Lung (tissue), 11 donors: ENCODE measurements at regions not wholly inside any gene's neighbourhood (a gene's known extent, or its start where the extent isn't known, plus 50 kb on each side); places are given as distances from the start of the nearest gene placed in this dataset.

Experiments
- ATAC-seq: fragments of 200-7000 bp; cut with Tn5 transposase; one replicate; pipeline ENCODE4 v1.9.1; 2020; ENCODE audit warnings: moderate number of reproducible peaks; ENCODE audit not compliant: insufficient read depth, low FRiP score
- DNase-seq, 3 donors: peaks; one replicate each; pipeline ENCODE4 v3.0.0-alpha.2; 2013 to 2017
- H3K27ac ChIP-seq, 2 donors: one replicate each; pipeline ENCODE4 v1.5.1; 2013; ENCODE audit warnings: mild to moderate bottlenecking in 2 of 2, moderate library complexity in 2 of 2, control low read depth in 1 of 2, inconsistent platforms in 1 of 2, low read depth in 1 of 2, low read length in 1 of 2
- H3K27me3 ChIP-seq, 3 donors: one replicate each; pipeline ENCODE4 v1.5.1; 2013; ENCODE audit warnings: low read length in 2 of 3; ENCODE audit not compliant: control insufficient read depth in 3 of 3, insufficient read depth in 3 of 3
- H3K36me3 ChIP-seq, 4 donors: one replicate each; pipeline ENCODE4 v1.5.1; 2013; ENCODE audit warnings: low read length in 4 of 4, mild to moderate bottlenecking in 1 of 4, moderate library complexity in 1 of 4; ENCODE audit not compliant: control insufficient read depth in 4 of 4, insufficient read depth in 4 of 4
- H3K4me1 ChIP-seq, 5 donors: one replicate each; pipeline ENCODE4 v1.5.1; 2013; ENCODE audit warnings: low read length in 5 of 5, mild to moderate bottlenecking in 2 of 5, moderate library complexity in 1 of 5; ENCODE audit not compliant: control insufficient read depth in 5 of 5, insufficient read depth in 5 of 5
- H3K4me3 ChIP-seq: one replicate; pipeline ENCODE4 v1.5.1; 2013; ENCODE audit warnings: mild to moderate bottlenecking, control low read depth, moderate library complexity
- H3K9ac ChIP-seq, 2 donors: one replicate each; pipeline ENCODE4 v1.5.1; 2013; ENCODE audit warnings: low read length in 2 of 2, control low read depth in 1 of 2; ENCODE audit not compliant: insufficient read depth in 1 of 2
- H3K9me3 ChIP-seq, 4 donors: one replicate each; pipeline ENCODE4 v1.5.1; 2013; ENCODE audit warnings: low read length in 3 of 4, mild to moderate bottlenecking in 1 of 4, moderate library complexity in 1 of 4; ENCODE audit not compliant: control insufficient read depth in 4 of 4, insufficient read depth in 3 of 4
- CTCF ChIP-seq: IDR thresholded peaks from 2 replicates; pipeline ENCODE4 v1.5.1; 2012; ENCODE audit warnings: mild to moderate bottlenecking; ENCODE audit errors: control extremely low read depth, extremely low read depth
- WGBS, 2 donors: extraction: QIAGEN DNeasy Blood & Tissue Kit; methylation state at CpG; one replicate each; pipeline ENCODE4 v1.1.7; 2013; 5-methylcytosine and 5-hydroxymethylcytosine counted together
- donor health status: control.
- donor health status: control.
- donor health status: Bipolar disorder and iron deficiency.
- donor health status: healthy.
- donor health status: DM: yes; HTN: yes; CAD: no.

- H3K9me3 ChIP-seq, result no peaks in the 10 kb centered on the region
- no peaks in the 10 kb centered on the region for H3K27me3 ChIP-seq
- 83 to 92% methylated on average over 7 of the region's 7 CpGs for WGBS, 2 donors
- no peak overlapping the region for H3K27ac ChIP-seq
- TF ChIP-seq CTCF, result no peak
- H3K36me3 ChIP-seq, result no peaks in the 10 kb centered on the region
- DNase-seq (peak in 1 of 3 donors; percentile 29), ATAC-seq (no peak)
- H3K4me1 ChIP-seq, result peaks cover 0 to 11% (median 2%) of the 10 kb centered on the region in 5 donors
- no peak overlapping the region for H3K4me3 ChIP-seq
- no peak overlapping the region for H3K9ac ChIP-seq
These were observed 131.8 kb upstream of the KRAS start for GRCh38 chr12:25382311-25383106.

GRCh38 chr12:25377469-25378177 is 126.9 kb upstream of the KRAS start:
- DNase-seq (peak in 1 of 3 donors; percentile 32), ATAC-seq (no peak)
- TF ChIP-seq CTCF, result no peak
- Histone ChIP-seq H3K9ac (no peak overlapping the region), H3K9me3 (no peaks in the 10 kb centered on the region), H3K4me3 (no peak overlapping the region), H3K27me3 (no peaks in the 10 kb centered on the region), H3K36me3 (no peaks in the 10 kb centered on the region), H3K27ac (no peak overlapping the region), H3K4me1 (peaks cover 0 to 14% (median 8%) of the 10 kb centered on the region in 5 donors)
- WGBS, 2 donors, result 59 to 62% methylated on average over 5 of the region's 5 CpGs

GRCh38 chr12:25376985-25377384 is 126.3 kb upstream of the KRAS start:
- TF ChIP-seq CTCF, result no peak
- H3K9me3 ChIP-seq, result no peaks in the 10 kb centered on the region
- DNase-seq (no peak), ATAC-seq (no peak)
- 86 to 94% methylated on average over 4 of the region's 4 CpGs for WGBS, 2 donors
- no peak overlapping the region for H3K27ac ChIP-seq
- no peaks in the 10 kb centered on the region for H3K27me3 ChIP-seq
- H3K36me3 ChIP-seq, result no peaks in the 10 kb centered on the region
- no peak overlapping the region for H3K4me3 ChIP-seq
- H3K9ac ChIP-seq, result no peak overlapping the region
- H3K4me1 ChIP-seq, result peaks cover 0 to 15% (median 8%) of the 10 kb centered on the region in 5 donors
